Astrocyte of the cerebellum (primary cell): ENCODE measurements at regions not wholly inside any gene's neighbourhood (a gene's known extent, or its start where the extent isn't known, plus 50 kb on each side); places are given as distances from the start of the nearest gene placed in this dataset.
A peak's percentile ranks its signal among the peaks of the same experiment; 100 is the strongest.
"Not testable (repeated sequence)": the region's sequence is repeated elsewhere in the genome, so short reads cannot be mapped to it uniquely, and the experiment has no call there.

Experiments
- DNase-seq: peaks from one replicate; pipeline ENCODE4 v3.0.0-alpha.2; 2011; ENCODE audit warnings: low read depth
- H3K4me3 ChIP-seq: 2 replicates; pipeline ENCODE4 v1.5.1; 2011; ENCODE audit warnings: mild to moderate bottlenecking, low read depth, low read length, moderate library complexity
- in situ Hi-C: cut with HindIII; loops from 2 replicates; pipeline ENCODE4 v1.10.0; 2017; ENCODE audit warnings: low sequenced_read_pairs
- TF ChIP-seq, protein P1 (sequence below): IDR thresholded peaks from 2 replicates; pipeline ENCODE4 v1.5.1; 2012; ENCODE audit warnings: low read length, low read depth, moderate library complexity, mild to moderate bottlenecking; ENCODE audit errors: missing control alignments

DNA sequence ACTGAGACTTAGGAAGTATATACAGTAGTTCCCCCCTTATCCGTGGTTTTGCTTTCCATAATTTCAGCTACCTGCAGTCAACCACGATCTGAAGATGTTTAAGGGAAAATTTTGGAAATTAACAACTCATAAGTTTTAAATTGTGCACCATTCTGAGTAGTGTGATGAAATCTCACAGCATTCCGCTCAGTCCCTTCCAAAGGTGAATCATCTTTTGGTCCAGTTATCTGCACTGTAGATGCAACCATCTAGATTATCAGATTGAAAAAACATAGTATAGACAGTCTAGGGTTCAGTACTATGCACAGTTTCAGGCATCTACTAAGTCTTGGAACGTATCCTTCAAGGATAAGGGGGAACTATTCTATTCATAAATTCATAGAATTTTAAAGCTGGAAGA lies 109.0 kb downstream of the ANXA3 start:
- in situ Hi-C loops = no loop called here
- H3K4me3 ChIP-seq = no peak overlapping the region
- TF ChIP-seq, protein P1, sequence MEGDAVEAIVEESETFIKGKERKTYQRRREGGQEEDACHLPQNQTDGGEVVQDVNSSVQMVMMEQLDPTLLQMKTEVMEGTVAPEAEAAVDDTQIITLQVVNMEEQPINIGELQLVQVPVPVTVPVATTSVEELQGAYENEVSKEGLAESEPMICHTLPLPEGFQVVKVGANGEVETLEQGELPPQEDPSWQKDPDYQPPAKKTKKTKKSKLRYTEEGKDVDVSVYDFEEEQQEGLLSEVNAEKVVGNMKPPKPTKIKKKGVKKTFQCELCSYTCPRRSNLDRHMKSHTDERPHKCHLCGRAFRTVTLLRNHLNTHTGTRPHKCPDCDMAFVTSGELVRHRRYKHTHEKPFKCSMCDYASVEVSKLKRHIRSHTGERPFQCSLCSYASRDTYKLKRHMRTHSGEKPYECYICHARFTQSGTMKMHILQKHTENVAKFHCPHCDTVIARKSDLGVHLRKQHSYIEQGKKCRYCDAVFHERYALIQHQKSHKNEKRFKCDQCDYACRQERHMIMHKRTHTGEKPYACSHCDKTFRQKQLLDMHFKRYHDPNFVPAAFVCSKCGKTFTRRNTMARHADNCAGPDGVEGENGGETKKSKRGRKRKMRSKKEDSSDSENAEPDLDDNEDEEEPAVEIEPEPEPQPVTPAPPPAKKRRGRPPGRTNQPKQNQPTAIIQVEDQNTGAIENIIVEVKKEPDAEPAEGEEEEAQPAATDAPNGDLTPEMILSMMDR = no peak
- no peak for DNase-seq

DNA sequence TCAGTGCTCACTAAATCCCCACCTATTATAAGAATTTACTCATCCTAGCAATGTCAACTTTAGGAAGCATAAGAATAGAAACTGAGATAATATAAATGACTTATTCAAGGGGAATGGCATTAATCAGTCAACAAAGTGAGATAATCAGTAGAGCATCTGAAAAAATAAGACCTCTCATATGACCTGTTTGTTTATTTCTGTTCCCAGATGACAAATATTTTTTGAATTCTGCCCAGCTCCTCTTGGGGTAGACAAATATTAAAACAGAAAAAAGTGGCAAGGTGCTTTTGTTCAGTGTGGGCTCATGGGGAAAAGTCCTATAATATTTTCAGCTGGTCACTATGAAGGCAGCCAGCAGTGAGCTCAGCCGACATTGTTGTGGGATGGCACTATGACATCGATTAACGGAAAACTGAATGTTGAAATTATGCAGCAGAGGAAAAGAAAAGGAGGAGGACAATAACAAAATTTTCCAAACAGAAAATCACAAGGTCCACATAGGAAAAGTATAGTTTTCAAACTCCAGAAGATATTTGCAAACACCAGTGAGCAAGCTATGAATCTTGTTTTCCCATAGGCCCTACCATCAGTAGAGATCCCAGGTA lies 109.6 kb downstream of the ANXA3 start:
- no peak for DNase-seq
- in situ Hi-C loops = no loop called here
- no peak overlapping the region for H3K4me3 ChIP-seq
- TF ChIP-seq, protein P1 = no peak

DNA sequence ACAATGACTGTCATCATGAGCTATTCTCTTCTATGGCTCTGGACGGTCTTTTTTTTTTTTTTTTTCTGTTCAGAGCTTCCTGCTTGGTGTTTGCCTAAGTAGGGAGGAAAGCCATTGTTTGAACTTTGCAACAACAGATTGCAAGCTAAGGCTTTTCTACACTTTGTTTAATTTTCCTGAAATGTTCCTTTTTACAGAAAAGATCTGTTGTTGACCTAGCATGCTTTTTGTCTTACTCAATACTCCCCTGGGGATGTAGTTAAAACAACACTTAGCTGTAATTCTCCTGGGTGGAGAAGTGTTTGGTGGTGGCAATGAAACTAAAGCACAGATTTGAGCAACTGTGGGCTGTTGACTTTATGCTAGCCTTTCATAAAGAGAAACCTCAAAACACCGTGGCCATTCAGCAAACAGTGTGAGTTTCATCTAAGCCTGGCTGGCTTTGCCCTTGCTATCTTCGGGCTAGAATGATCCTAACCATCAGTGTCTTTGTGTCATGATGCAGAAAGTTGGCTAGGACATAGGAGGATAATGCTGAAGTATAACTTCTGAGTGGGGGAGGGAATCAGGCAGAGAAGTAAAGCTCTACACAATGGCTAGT lies 110.5 kb downstream of the ANXA3 start:
- TF ChIP-seq, protein P1 = no peak
- H3K4me3 ChIP-seq = no peak overlapping the region
- in situ Hi-C loops = no loop called here
- peak; percentile 48 for DNase-seq

DNA sequence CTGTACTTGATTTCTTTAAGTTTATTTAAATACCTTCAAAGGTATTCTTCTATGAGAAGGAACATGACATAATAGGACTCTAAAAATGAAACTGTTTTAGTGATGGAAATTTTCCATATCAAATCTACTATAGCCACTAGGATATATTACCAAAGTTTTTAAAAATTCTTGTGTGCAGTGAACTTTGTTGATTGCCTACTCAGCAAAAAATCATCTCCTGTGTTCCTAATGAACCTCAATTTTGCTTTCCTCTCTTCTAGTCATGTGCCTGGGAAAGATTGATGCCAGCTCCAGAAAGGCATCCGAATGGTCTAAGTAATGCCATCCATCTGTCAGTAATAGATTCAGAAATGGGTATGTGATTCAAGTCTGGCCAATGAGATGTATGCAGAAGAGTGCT lies 111.1 kb downstream of the ANXA3 start:
- no peak overlapping the region for H3K4me3 ChIP-seq
- TF ChIP-seq, protein P1 = no peak
- DNase-seq = no peak
- in situ Hi-C loops = no loop called here

DNA sequence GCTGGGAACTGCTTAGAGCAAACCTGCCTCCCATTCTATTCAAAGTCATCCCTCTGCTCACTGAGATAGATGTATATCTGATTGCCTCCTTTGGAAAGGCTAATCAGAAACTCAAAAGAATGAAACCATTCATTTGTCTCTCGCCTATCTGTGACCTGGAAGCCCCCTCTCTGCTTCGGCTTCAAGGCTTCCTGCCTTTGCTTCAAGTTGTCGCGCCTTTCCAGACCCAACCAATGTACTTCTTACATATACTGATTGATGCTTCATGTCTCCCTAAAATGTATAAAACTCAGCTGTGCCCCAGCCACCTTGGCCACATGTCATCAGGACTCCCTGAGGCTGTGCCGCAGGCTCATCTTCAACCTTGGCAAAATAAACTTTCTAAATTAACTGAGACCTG lies 111.9 kb upstream of the BMP2K start:
- in situ Hi-C loops, DNase-seq: not testable (repeated sequence)

DNA sequence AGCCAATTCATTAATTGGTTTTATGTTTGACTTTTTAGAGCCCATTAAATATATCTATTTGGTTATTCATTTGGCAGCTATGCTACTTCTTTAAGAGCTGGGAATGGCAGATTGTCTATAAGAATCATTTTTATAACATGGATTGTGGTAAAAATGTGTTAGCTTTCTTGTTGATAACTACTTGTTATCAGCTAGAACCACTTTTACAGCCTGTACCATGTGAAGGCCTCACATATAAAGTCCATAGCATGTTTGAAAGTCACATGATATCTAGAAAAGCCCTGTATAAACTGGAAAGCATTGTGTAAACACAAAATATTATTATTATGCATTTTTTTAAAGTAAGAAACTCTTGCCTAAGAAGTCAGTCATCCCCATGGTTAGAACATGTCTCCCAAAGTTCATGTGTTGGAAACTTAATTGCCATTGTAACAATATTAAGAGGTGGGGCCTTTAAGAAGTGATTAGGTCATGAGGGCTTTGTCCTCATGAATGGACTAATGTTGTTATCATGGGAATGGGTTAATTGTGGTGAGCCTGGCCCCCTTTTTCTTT lies 110.9 kb upstream of the BMP2K start:
- in situ Hi-C loops = no loop called here
- H3K4me3 ChIP-seq = no peak overlapping the region
- TF ChIP-seq, protein P1 = no peak
- no peak for DNase-seq

More for the DNA sequence above, 111.9 kb upstream of the BMP2K start:
- H3K4me3 ChIP-seq = not testable (repeated sequence)

DNA sequence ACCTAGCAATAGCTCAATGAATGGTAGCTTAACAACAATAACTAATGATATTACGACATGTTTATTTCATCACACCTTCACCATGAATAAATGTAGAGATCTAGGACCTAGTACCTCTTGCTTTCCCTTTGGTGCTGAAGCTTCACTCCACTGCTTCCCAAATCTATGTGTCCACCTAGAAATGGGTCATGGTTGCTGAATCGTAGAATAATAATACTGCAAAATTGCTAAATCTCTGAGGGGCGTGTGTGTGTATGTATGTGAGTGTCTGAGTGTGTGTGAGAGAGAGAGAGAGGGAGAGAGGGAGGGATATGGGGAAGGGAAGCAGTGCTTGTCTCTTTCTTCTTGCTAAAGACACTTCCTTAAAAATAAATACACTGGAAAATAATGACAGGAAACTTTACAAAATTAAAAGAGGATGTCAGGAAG lies 109.3 kb upstream of the BMP2K start:
- TF ChIP-seq, protein P1 = no peak
- DNase-seq = no peak
- in situ Hi-C loops = no loop called here
- H3K4me3 ChIP-seq = no peak overlapping the region
